Aorta (tissue), 5 donors: ENCODE measurements at regions not wholly inside any gene's neighbourhood (a gene's known extent, or its start where the extent isn't known, plus 50 kb on each side); places are given as distances from the start of the nearest gene placed in this dataset.

Source experiments
- ATAC-seq: fragments of 200-7000 bp; cut with Tn5 transposase; one replicate; pipeline ENCODE4 v1.9.1; 2022; ENCODE audit warnings: moderate library complexity; ENCODE audit not compliant: low FRiP score
- DNase-seq, 2 donors: peaks; one replicate each; pipeline ENCODE4 v3.0.0-alpha.2; 2020
- H3K27ac ChIP-seq, 2 donors: one replicate each; pipeline ENCODE4 v1.5.1; 2013; ENCODE audit warnings: low read length in 2 of 2, mild to moderate bottlenecking in 2 of 2, moderate library complexity in 2 of 2, control low read depth in 1 of 2, inconsistent platforms in 1 of 2, low read depth in 1 of 2
- H3K27me3 ChIP-seq, 2 donors: one replicate each; pipeline ENCODE4 v1.6.1; 2013; ENCODE audit warnings: control low read depth in 1 of 2, low read length in 1 of 2, mild to moderate bottlenecking in 1 of 2, moderate library complexity in 1 of 2; ENCODE audit not compliant: insufficient read depth in 2 of 2, control insufficient read depth in 1 of 2
- H3K36me3 ChIP-seq, 2 donors: one replicate each; pipeline ENCODE4 v1.6.1; 2013; ENCODE audit warnings: control low read depth in 1 of 2, low read length in 1 of 2, mild to moderate bottlenecking in 1 of 2; ENCODE audit not compliant: insufficient read depth in 2 of 2, control insufficient read depth in 1 of 2
- H3K4me1 ChIP-seq, 2 donors: one replicate each; pipeline ENCODE4 v1.6.1; 2013; ENCODE audit warnings: low read length in 2 of 2, control low read depth in 1 of 2, mild to moderate bottlenecking in 1 of 2, moderate library complexity in 1 of 2; ENCODE audit not compliant: insufficient read depth in 2 of 2, control insufficient read depth in 1 of 2
- H3K4me3 ChIP-seq, 2 donors: one replicate each; pipeline ENCODE4 v1.5.1; 2013; ENCODE audit warnings: low read length in 2 of 2, control low read depth in 1 of 2, mild to moderate bottlenecking in 1 of 2
- H3K9me3 ChIP-seq: one replicate; pipeline ENCODE4 v1.6.1; 2013; ENCODE audit warnings: mild to moderate bottlenecking, low read length; ENCODE audit not compliant: control insufficient read depth
- WGBS, 2 donors: extraction: QIAGEN DNeasy Blood & Tissue Kit; methylation state at CpG; one replicate each; pipeline ENCODE4 v1.1.7; 2013; 5-methylcytosine and 5-hydroxymethylcytosine counted together
- intact Hi-C, 2 donors: fragments of 100-400 bp; cut with DNase I; formaldehyde crosslinking; loops; one replicate each; pipeline versions ENCODE4 v1.14.2 to v1.15.0; 2022
- donor health status: healthy with polysubstance abuse.
- donor health status: Bipolar disorder and iron deficiency.
- donor health status: DM: no; HTN: no; CAD: no.
- donor health status: DM: no; HTN: no; CAD: no.
- donor health status: DM: yes; HTN: yes; CAD: no.

DNA sequence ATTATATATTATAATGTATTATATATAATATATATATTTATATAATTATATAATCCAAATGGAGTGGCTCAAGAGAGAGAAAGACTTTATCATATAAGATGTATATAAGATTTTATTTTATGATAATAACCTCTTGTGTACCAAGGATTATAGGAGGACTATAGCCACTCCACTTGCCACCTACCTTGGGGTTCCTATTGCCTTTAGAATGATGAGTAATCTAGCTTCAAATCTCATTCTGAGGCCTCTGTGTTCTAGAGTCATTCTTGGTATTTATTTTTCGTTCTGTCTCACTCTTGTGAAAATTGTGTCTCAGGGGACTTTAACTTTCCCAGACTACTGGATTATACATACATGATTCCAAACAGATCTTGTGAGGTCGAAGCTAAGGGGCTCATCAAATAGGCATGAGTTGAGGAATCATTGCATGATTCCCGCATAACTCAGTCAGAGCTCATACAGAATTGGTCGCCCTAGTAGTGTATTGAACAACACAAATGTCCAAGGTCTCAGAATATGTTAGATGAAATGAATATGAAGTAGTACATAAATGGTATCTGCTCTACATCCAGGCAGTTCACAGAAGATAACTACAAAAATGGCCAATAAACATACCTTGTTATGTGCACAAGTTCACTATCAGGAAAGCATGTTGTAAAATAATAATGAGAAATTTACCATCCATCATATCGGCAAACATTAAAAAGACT lies 159.5 kb upstream of the RNPC3 start:
- Histone ChIP-seq H3K27ac (no peak overlapping the region), H3K27me3 (no peaks in the 10 kb centered on the region), H3K36me3 (no peaks in the 10 kb centered on the region), H3K9me3 (no peaks in the 10 kb centered on the region), H3K4me1 (no peaks in the 10 kb centered on the region), H3K4me3 (no peak overlapping the region)
- ATAC-seq, result no peak
- DNase-seq, result no peak
- intact Hi-C loops, result no loop called here
- WGBS, 2 donors, result 89 to 90% methylated on average over 5 of the region's 5 CpGs

DNA sequence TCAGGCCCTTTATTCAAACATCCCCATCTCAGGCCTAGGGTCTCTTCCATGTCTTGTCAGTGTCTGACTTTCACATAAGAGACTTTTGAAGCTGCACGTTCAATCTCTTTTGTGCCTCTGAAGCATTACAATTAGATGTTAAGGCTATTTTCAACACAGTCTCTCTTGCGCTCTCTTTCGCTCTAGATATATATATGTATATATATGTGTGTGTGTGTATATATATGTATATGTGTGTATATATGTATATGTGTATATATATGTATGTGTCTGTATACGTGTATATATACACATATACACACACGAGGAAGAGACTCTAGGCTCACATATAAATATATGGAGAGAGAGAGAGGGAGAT lies 162.5 kb upstream of the RNPC3 start:
- H3K27me3 ChIP-seq, result no peaks in the 10 kb centered on the region
- no peak for ATAC-seq
- no peak overlapping the region for H3K27ac ChIP-seq
- H3K36me3 ChIP-seq, result no peaks in the 10 kb centered on the region
- WGBS, 2 donors, result 91 to 92% methylated on average over 5 of the region's 5 CpGs
- no peak overlapping the region for H3K4me3 ChIP-seq
- no peaks in the 10 kb centered on the region for H3K4me1 ChIP-seq
- H3K9me3 ChIP-seq, result no peaks in the 10 kb centered on the region
- no peak for DNase-seq
- intact Hi-C loops, result no loop called here

DNA sequence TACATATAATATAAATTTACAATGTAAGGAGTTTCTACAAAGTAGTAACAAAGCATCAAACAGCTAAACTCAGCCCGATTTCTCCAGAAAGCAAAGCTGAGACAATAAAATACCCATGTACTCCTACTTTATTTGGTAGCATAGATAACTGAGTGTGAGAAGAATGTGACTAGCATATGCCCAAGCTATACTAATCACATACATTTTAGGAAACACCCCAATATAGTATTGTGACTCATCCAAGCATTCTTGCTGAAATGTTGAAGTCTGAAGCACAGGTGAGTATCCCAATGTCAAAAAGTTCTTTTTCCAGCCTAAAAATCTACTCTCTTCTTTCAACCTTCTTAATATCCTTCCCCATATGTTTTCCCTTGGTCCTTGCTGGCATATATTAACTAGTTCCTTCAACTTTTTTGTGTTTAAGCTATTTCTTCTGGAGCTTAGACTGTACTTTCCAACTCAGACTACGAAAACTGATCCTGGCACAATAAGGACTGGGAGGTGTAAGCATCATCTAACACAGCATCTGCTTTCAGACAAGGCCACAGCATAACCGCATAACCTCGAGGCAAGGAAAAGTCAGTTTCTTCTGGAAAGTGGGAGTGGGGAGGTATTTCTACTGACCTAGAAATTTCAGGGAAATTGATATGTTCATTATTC lies 163.0 kb upstream of the RNPC3 start:
- Histone ChIP-seq H3K27ac (no peak overlapping the region), H3K27me3 (no peaks in the 10 kb centered on the region), H3K36me3 (no peaks in the 10 kb centered on the region), H3K9me3 (no peaks in the 10 kb centered on the region), H3K4me3 (no peak overlapping the region), H3K4me1 (no peaks in the 10 kb centered on the region)
- DNase-seq (no peak), ATAC-seq (no peak)
- 78 to 82% methylated on average over 4 of the region's 4 CpGs for WGBS, 2 donors
- intact Hi-C loops, result no loop called here

DNA sequence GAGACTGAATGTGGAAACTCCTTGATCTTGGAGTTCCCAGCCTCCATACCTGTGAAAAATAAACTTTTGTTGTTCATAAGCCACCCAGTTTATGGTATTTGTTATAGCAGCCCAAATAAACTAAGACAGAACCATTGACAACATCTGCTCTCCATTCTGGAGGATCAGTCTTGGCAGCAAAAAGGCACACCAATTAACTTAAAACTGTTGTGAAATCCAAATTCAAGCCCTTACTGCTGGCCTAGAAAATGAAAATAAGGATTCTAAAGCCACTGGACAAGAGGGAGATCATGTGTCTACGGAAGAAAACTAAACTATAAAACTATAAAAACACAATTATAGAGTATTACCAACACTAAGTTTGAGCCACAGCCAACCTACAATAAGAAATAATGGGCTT lies 172.1 kb upstream of the RNPC3 start:
- DNase-seq (no peak), ATAC-seq (peak; percentile 19)
- intact Hi-C loops, result no loop called here
- H3K9me3 ChIP-seq, result no peaks in the 10 kb centered on the region
- H3K27me3 ChIP-seq, result no peaks in the 10 kb centered on the region
- no peaks in the 10 kb centered on the region for H3K4me1 ChIP-seq
- H3K4me3 ChIP-seq, result no peak overlapping the region
- H3K27ac ChIP-seq, result no peak overlapping the region
- 73 to 74% methylated on average over 1 of the region's 1 CpG for WGBS, 2 donors
- H3K36me3 ChIP-seq, result no peaks in the 10 kb centered on the region

DNA sequence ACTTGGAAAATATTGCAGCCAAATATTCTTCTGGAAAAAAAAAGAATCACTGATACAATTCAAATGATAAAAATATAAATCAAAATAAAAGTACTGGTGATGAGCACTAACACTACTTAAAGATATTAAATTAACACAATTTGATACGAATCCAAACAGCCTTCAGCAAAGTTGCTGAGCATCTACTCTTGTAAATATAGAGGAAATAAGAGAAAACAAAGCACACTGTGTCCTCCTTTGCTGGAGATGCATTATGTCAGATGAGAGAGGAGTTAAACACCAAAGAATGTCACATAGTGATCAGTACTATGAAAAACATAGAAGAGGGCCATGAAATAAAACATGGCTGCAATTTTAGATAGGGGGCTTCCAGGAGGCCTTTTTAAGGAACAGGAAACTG lies 177.4 kb upstream of the RNPC3 start:
- Histone ChIP-seq H3K27ac (no peak overlapping the region), H3K9me3 (no peaks in the 10 kb centered on the region), H3K4me3 (no peak overlapping the region), H3K27me3 (no peaks in the 10 kb centered on the region), H3K4me1 (no peaks in the 10 kb centered on the region), H3K36me3 (no peaks in the 10 kb centered on the region)
- DNase-seq (no peak), ATAC-seq (no peak)
- WGBS, 2 donors, result 71 to 73% methylated on average over 1 of the region's 1 CpG
- intact Hi-C loops, result no loop called here

DNA sequence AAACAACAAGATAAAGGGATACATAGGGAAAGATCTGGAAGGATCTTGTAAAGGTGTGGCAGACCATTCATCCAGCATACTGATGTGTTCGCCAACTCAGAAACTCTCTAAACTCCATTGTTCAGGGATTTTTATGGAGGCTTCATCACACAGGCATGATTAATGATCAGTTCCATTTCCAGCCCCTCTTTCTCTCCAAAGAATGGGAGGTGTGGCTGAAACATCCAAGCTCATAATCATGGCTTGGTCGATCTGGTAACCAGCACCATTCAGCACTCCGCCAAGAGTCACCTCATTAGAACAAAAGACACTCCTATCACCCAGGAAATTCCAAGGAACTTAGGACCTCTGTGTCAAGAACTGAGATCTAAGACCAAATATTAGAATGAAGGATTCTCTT lies 180.6 kb upstream of the RNPC3 start:
- no peak for ATAC-seq
- no peaks in the 10 kb centered on the region for H3K4me1 ChIP-seq
- DNase-seq, result no peak
- H3K27me3 ChIP-seq, result no peaks in the 10 kb centered on the region
- H3K27ac ChIP-seq, result no peak overlapping the region
- 91 to 94% methylated on average over 3 of the region's 3 CpGs for WGBS, 2 donors
- intact Hi-C loops, result no loop called here
- H3K9me3 ChIP-seq, result no peaks in the 10 kb centered on the region
- no peak overlapping the region for H3K4me3 ChIP-seq
- no peaks in the 10 kb centered on the region for H3K36me3 ChIP-seq

DNA sequence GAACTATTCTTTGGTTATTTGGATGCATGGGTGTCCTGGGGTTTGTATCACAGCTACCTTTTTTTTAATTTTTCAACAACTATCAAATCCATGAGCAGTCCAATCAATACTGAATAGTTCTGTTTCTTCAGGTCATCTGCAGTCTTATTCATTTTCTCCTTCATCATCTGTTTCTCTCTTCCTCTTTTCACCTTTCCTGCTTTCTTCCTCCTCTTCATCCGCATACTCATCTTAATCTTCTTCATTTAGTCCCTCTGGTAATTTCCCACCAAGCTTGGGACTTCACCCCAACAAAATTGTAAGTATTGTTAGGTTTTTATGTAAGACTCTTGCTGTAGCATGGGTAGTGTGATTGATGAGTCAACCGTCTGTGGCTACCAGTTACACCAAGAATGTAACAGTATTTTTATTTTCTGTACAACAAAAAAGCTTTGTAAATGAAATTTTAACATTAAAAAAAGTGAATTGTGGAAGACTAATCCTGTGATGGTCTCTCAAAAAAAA lies 184.1 kb upstream of the RNPC3 start:
- Histone ChIP-seq H3K9me3 (no peaks in the 10 kb centered on the region), H3K36me3 (no peaks in the 10 kb centered on the region), H3K4me1 (no peaks in the 10 kb centered on the region), H3K27me3 (no peaks in the 10 kb centered on the region), H3K27ac (no peak overlapping the region), H3K4me3 (no peak overlapping the region)
- intact Hi-C loops, result no loop called here
- WGBS, 2 donors, result 76 to 81% methylated on average over 2 of the region's 2 CpGs
- DNase-seq (no peak), ATAC-seq (no peak)

DNA sequence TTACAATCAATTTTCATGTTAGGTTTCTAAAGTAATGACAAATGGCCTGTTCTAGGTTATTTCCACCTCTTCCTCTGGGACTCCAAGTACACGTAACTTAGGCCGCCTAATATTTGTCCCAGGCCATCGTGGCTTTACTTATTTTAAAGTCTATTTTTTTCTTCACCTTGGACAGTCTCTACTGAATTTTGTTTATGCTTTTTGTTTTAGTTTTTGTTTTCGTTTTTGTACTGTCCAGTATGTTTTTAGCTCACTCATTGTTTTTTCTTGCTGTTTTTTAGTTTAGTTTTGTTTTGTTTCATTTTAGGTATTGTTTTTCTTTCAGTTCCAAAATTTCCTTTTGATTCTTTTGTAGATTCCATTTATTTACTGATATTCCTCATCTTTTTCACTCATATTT lies 187.7 kb upstream of the RNPC3 start:
- no peak overlapping the region for H3K27ac ChIP-seq
- 57 to 58% methylated on average over 4 of the region's 4 CpGs for WGBS, 2 donors
- ATAC-seq (no peak), DNase-seq (no peak)
- no peaks in the 10 kb centered on the region for H3K4me1 ChIP-seq
- no peak overlapping the region for H3K4me3 ChIP-seq
- no peaks in the 10 kb centered on the region for H3K36me3 ChIP-seq
- no peaks in the 10 kb centered on the region for H3K27me3 ChIP-seq
- intact Hi-C loops, result no loop called here
- H3K9me3 ChIP-seq, result no peaks in the 10 kb centered on the region

DNA sequence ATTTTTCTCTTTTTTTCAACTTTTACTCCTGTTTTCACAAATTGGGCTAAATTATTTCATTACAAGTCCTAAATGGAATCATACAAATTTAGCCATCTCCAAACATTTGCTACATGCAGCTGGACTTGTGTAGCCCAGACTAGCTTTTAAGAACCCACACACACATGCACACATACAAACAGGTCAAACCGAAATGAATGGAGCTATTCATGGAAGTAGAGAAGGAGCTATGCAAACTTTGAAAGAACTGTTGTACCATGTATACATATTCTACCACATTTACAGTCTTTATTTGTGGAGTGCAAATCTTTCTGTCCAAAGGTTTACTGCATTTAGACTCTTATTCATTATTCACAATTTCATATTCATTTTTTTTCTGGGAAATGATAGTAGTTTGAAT lies 189.1 kb upstream of the RNPC3 start:
- WGBS, 2 donors, result 18 to 22% methylated on average over 1 of the region's 1 CpG
- H3K27me3 ChIP-seq, result no peaks in the 10 kb centered on the region

More for the DNA sequence above, 189.1 kb upstream of the RNPC3 start:
- intact Hi-C loops, result no loop called here
- no peak overlapping the region for H3K27ac ChIP-seq
- DNase-seq (no peak), ATAC-seq (no peak)
- no peaks in the 10 kb centered on the region for H3K36me3 ChIP-seq
- H3K4me3 ChIP-seq, result no peak overlapping the region
- no peaks in the 10 kb centered on the region for H3K4me1 ChIP-seq
- no peaks in the 10 kb centered on the region for H3K9me3 ChIP-seq
